ENCODE measurements at regions not wholly inside any gene's neighbourhood (a gene's known extent, or its start where the extent isn't known, plus 50 kb on each side); places are given as distances from the start of the nearest gene placed in this dataset.

DNA sequence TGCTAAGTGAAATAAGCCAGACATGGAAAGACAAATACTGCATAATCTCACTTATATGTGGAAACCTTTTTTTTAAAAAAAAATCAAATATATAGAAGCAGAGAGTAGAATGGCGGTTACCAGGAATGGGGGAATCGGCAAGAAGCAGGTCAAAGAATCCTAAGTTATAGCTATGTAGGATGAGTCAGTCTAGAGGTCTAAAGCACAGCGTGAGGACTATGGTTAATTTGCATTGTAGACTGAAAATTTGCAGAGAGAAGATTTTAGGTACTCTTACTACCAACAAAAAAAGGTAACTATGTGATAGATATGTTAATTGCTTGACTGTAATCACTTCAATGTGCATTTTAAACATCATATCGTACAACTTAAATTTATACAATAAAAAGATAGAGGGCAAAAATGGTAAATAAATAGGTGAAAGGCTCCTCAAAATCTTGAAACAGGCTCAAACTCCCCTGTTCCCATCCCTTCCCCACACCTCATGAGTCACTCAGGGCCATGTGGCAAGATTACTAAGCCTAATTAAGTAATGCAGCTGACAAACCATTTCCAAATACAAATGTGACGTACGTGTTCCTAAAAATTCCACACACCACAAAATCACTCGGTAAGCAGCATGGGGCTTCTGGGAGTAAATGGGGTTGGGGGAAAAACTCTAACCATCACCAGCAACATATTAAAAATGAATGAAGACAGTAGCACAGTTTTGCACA, 159.0 kb downstream of the USP12 start:
- ChIA-PET RAD21 (ENCODE audit: low non-redundant PET in 1 of 2, low total read pairs in 2 of 2, uncharacterized antibody in 2 of 2, unreplicated experiment in 2 of 2) (no interaction called here), CTCF (no interaction called here), POLR2A (no interaction called here)
- DNase-seq (ENCODE audit: low read depth, low spot score), result no peak
- Histone ChIP-seq H2AFZ (ENCODE audit: low read depth, low read length, poor library complexity, severe bottlenecking) (no peak overlapping the region), H3K27ac (ENCODE audit: low read depth, low read length) (no peak overlapping the region), H3K27me3 (ENCODE audit: insufficient read depth, low read length) (no peaks in the 10 kb centered on the region), H3K9me2 (ENCODE audit: insufficient read depth) (no peaks in the 10 kb centered on the region), H3K9ac (ENCODE audit: low read length) (no peak overlapping the region), H3K4me3 (replicated peaks in 1 of 2; ENCODE audit: low read depth in 1 of 2, low read length in 2 of 2) (no peak overlapping the region), H3K79me2 (ENCODE audit: insufficient read depth, low read length) (no peaks in the 10 kb centered on the region), H4K20me1 (ENCODE audit: insufficient read depth) (no peaks in the 10 kb centered on the region), H3K4me2 (ENCODE audit: low read length) (no peak overlapping the region), H3K9me3 (ENCODE audit: control insufficient read depth in 1 of 2, insufficient read depth in 1 of 2, low read depth in 1 of 2, low read length in 2 of 2) (no peaks in the 10 kb centered on the region), H3K4me1 (ENCODE audit: control insufficient read depth in 1 of 2, insufficient read depth in 2 of 2, low read length in 2 of 2) (no peaks in the 10 kb centered on the region), H3K36me3 (ENCODE audit: control insufficient read depth in 1 of 2, insufficient read depth in 2 of 2, low read length in 2 of 2) (no peaks in the 10 kb centered on the region)
- intact Hi-C loops (cut with micrococcal nuclease), result no loop called here
- no peak for TF ChIP-seq ZBTB33 (IDR thresholded peaks at IDR 0.05; ENCODE audit: extremely low read depth, insufficient replicate concordance, low read length)
- no peak for TF ChIP-seq YY1 (IDR thresholded peaks at IDR 0.05; ENCODE audit: extremely low read depth, insufficient replicate concordance, low read depth, low read length)
- no peak for TF ChIP-seq ZFX (IDR thresholded peaks at IDR 0.05)
- TF ChIP-seq ZNF274 (IDR thresholded peaks at IDR 0.05; ENCODE audit: low read depth, low read length), result no peak
- no peak for TF ChIP-seq JUND (IDR thresholded peaks at IDR 0.05)
- TF ChIP-seq CBX3 (IDR thresholded peaks at IDR 0.05; ENCODE audit: low read depth), result no peak
- BruUV-seq (replicated peaks), result no TSS peak
- ATAC-seq, result no peak

GRCh38 chr13:27011661-27012060, 159.9 kb downstream of the USP12 start:
- DNase-seq (ENCODE audit: low read depth, low spot score) (no peak), ATAC-seq (no peak)
- H3K4me1 ChIP-seq (ENCODE audit: control insufficient read depth in 1 of 2, insufficient read depth in 2 of 2, low read length in 2 of 2), result peaks cover 3 to 7% of the 10 kb centered on the region in 2 experiments; a peak in 3 of 4 replicates
- POLR2A ChIA-PET, result no interaction called here
- TF ChIP-seq CTCF (IDR thresholded peaks at IDR 0.05 in 2 of 3, conservative IDR thresholded peaks at IDR 0.05 in 1 of 3; ENCODE audit: borderline replicate concordance in 1 of 3, insufficient read depth in 1 of 3, low read depth in 2 of 3, low read length in 2 of 3) (no peak), ELF1 (IDR thresholded peaks at IDR 0.05; ENCODE audit: borderline replicate concordance, low read depth) (no peak), CEBPB (IDR thresholded peaks at IDR 0.05; ENCODE audit: low read depth) (no peak), POLR2AphosphoS5 (IDR thresholded peaks at IDR 0.05; ENCODE audit: low read depth, low read length) (no peak), EZH2phosphoT487 (IDR thresholded peaks at IDR 0.05; ENCODE audit: borderline replicate concordance) (no peak), ATF3 (IDR thresholded peaks at IDR 0.05) (no peak), SRF (IDR thresholded peaks at IDR 0.05; ENCODE audit: low read depth) (no peak), YY1 (IDR thresholded peaks at IDR 0.05; ENCODE audit: extremely low read depth, insufficient replicate concordance, low read depth, low read length) (no peak)
- no peaks in the 10 kb centered on the region for H3K9me3 ChIP-seq (ENCODE audit: control insufficient read depth in 1 of 2, insufficient read depth in 1 of 2, low read depth in 1 of 2, low read length in 2 of 2)
- intact Hi-C loops (cut with micrococcal nuclease), result no loop called here
- no peak overlapping the region for H3K9ac ChIP-seq (ENCODE audit: low read length)
- H3K4me2 ChIP-seq (ENCODE audit: low read length), result no peak overlapping the region
- no peak overlapping the region for H3K4me3 ChIP-seq (replicated peaks in 1 of 2; ENCODE audit: low read depth in 1 of 2, low read length in 2 of 2)
- no peaks in the 10 kb centered on the region for H3K36me3 ChIP-seq (ENCODE audit: control insufficient read depth in 1 of 2, insufficient read depth in 2 of 2, low read length in 2 of 2)
- no peaks in the 10 kb centered on the region for H4K20me1 ChIP-seq (ENCODE audit: insufficient read depth)
- H3K9me2 ChIP-seq (ENCODE audit: insufficient read depth), result no peaks in the 10 kb centered on the region
- H3K27me3 ChIP-seq (ENCODE audit: insufficient read depth, low read length), result no peaks in the 10 kb centered on the region
- H2AFZ ChIP-seq (ENCODE audit: low read depth, low read length, poor library complexity, severe bottlenecking), result no peak overlapping the region
- H3K27ac ChIP-seq (ENCODE audit: low read depth, low read length), result no peak overlapping the region
- BruUV-seq (replicated peaks), result no TSS peak
- RAD21 ChIA-PET (ENCODE audit: low non-redundant PET in 1 of 2, low total read pairs in 2 of 2, uncharacterized antibody in 2 of 2, unreplicated experiment in 2 of 2), result no interaction called here
- no peaks in the 10 kb centered on the region for H3K79me2 ChIP-seq (ENCODE audit: insufficient read depth, low read length)
- CTCF ChIA-PET, result no interaction called here
